ENCODE measurements at regions not wholly inside any gene's neighbourhood (a gene's known extent, or its start where the extent isn't known, plus 50 kb on each side); places are given as distances from the start of the nearest gene placed in this dataset.

GRCh38 chr3:187925326-187925725, 180.1 kb upstream of the BCL6 start:
- H3K4me3 ChIP-seq (ENCODE audit: low read length): no peak overlapping the region
- H3K27me3 ChIP-seq (ENCODE audit: insufficient read depth, low read length): no peaks in the 10 kb centered on the region
- no peaks in the 10 kb centered on the region for H3K36me3 ChIP-seq (ENCODE audit: insufficient read depth, low read depth, low read length)
- H3K9me3 ChIP-seq (ENCODE audit: insufficient read depth, low read depth, low read length): peaks cover 8% of the 10 kb centered on the region; the same call in 1 of the 2 replicates
- no peak overlapping the region for H3K9ac ChIP-seq (ENCODE audit: low read depth, low read length)
- no peaks in the 10 kb centered on the region for H3K4me1 ChIP-seq (ENCODE audit: insufficient read depth, low read length)
- H3K27ac ChIP-seq (ENCODE audit: low read length): no peak overlapping the region

- Histone ChIP-seq H3K27me3 (ENCODE audit: insufficient read depth, low read length) (no peaks in the 10 kb centered on the region), H3K9ac (ENCODE audit: low read depth, low read length) (no peak overlapping the region), H3K9me3 (ENCODE audit: insufficient read depth, low read depth, low read length) (peaks cover 8% of the 10 kb centered on the region; the same call in 1 of the 2 replicates), H3K36me3 (ENCODE audit: insufficient read depth, low read depth, low read length) (no peaks in the 10 kb centered on the region), H3K4me1 (ENCODE audit: insufficient read depth, low read length) (no peaks in the 10 kb centered on the region), H3K27ac (ENCODE audit: low read length) (no peak overlapping the region), H3K4me3 (ENCODE audit: low read length) (no peak overlapping the region)
Observed at GRCh38 chr3:187926620-187927019, 181.4 kb upstream of the BCL6 start.

DNA sequence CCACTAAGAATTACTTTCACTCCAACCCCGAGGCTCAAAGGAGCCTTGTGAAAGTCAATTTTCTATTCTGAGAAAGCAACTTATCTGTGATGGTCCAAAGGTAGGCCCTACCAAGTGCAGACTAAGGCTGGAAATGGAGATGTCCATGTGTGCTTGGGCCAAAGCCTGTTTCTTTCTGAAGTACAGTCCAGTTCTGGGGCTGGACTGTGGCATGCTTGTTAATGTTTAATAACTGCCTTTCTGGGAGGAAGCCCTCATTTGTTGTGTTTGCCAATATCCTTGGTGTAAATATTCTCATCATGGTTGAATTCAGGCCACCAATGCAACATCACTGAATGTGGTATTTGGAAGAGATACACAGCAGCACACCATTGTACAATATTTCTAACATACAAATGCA, 182.3 kb upstream of the BCL6 start:
- no peak overlapping the region for H3K4me3 ChIP-seq (ENCODE audit: low read length)
- H3K9ac ChIP-seq (ENCODE audit: low read depth, low read length): no peak overlapping the region
- no peaks in the 10 kb centered on the region for H3K4me1 ChIP-seq (ENCODE audit: insufficient read depth, low read length)
- no peaks in the 10 kb centered on the region for H3K36me3 ChIP-seq (ENCODE audit: insufficient read depth, low read depth, low read length)
- no peaks in the 10 kb centered on the region for H3K27me3 ChIP-seq (ENCODE audit: insufficient read depth, low read length)
- no peak overlapping the region for H3K27ac ChIP-seq (ENCODE audit: low read length)
- peaks cover 8% of the 10 kb centered on the region; the same call in 1 of the 2 replicates for H3K9me3 ChIP-seq (ENCODE audit: insufficient read depth, low read depth, low read length)

- no peaks in the 10 kb centered on the region for H3K4me1 ChIP-seq (ENCODE audit: insufficient read depth, low read length)
- no peak overlapping the region for H3K4me3 ChIP-seq (ENCODE audit: low read length)
- no peaks in the 10 kb centered on the region for H3K27me3 ChIP-seq (ENCODE audit: insufficient read depth, low read length)
- H3K9ac ChIP-seq (ENCODE audit: low read depth, low read length): no peak overlapping the region
- H3K36me3 ChIP-seq (ENCODE audit: insufficient read depth, low read depth, low read length): no peaks in the 10 kb centered on the region
- peaks cover 8% of the 10 kb centered on the region; the same call in 1 of the 2 replicates for H3K9me3 ChIP-seq (ENCODE audit: insufficient read depth, low read depth, low read length)
- no peak overlapping the region for H3K27ac ChIP-seq (ENCODE audit: low read length)
Observed at GRCh38 chr3:187929112-187929816, 184.0 kb upstream of the BCL6 start.

DNA sequence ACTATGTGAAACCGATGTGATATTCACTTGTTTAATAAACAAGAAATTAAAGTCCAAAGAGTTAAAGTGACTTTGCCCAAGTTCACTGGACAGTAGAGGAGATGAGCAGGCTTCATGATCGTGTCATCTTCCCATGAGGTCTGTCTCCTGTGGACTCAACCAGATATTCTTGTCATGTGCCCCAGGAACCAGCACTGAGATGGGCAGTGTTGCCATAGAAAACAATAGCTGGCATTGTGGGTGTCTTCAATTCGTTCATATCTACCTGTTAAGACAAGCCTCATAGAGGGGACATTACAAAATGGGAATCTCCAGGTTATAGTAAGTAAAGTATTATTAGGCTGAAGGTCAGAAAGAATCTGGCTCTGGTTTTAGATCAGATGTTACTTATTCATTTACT, 184.8 kb upstream of the BCL6 start:
- H3K36me3 ChIP-seq (ENCODE audit: insufficient read depth, low read depth, low read length): no peaks in the 10 kb centered on the region
- no peak overlapping the region for H3K27ac ChIP-seq (ENCODE audit: low read length)
- H3K9me3 ChIP-seq (ENCODE audit: insufficient read depth, low read depth, low read length): peaks cover 4% of the 10 kb centered on the region; the same call in 1 of the 2 replicates
- H3K4me3 ChIP-seq (ENCODE audit: low read length): no peak overlapping the region
- H3K27me3 ChIP-seq (ENCODE audit: insufficient read depth, low read length): no peaks in the 10 kb centered on the region
- no peaks in the 10 kb centered on the region for H3K4me1 ChIP-seq (ENCODE audit: insufficient read depth, low read length)
- no peak overlapping the region for H3K9ac ChIP-seq (ENCODE audit: low read depth, low read length)

GRCh38 chr3:187931101-187931500, 185.8 kb upstream of the BCL6 start:
- Histone ChIP-seq H3K27me3 (ENCODE audit: insufficient read depth, low read length) (no peaks in the 10 kb centered on the region), H3K27ac (ENCODE audit: low read length) (no peak overlapping the region)

DNA sequence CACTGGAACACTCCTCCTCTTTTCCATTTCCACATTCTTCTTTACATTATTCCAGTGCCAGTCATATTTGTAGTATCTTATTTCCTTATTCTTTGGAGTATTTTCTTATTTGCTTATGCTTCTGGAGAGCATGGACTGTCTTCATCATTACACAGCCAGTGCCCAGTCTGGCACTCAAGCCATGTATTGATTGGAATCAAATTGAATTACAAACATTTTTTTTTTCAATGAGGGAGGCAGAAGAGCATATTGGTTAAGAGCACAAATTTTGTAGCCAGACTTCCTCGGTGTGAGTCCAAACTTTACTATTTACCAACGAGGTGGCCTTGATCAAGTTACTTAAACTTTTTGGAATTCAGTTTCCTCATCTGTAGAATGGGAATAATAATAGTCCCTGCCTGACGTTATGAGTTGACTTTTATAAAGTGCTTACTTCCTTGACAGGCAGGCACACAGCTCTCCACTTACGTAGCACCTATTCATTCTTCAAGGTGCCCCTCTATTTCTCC, 186.6 kb upstream of the BCL6 start:
- Histone ChIP-seq H3K9ac (ENCODE audit: low read depth, low read length) (no peak overlapping the region), H3K36me3 (ENCODE audit: insufficient read depth, low read depth, low read length) (no peaks in the 10 kb centered on the region), H3K9me3 (ENCODE audit: insufficient read depth, low read depth, low read length) (no peaks in the 10 kb centered on the region), H3K27me3 (ENCODE audit: insufficient read depth, low read length) (no peaks in the 10 kb centered on the region), H3K4me3 (ENCODE audit: low read length) (no peak overlapping the region), H3K27ac (ENCODE audit: low read length) (no peak overlapping the region), H3K4me1 (ENCODE audit: insufficient read depth, low read length) (no peaks in the 10 kb centered on the region)

More at GRCh38 chr3:187931101-187931500, 185.8 kb upstream of the BCL6 start:
- H3K9me3 ChIP-seq (ENCODE audit: insufficient read depth, low read depth, low read length): no peaks in the 10 kb centered on the region
- H3K36me3 ChIP-seq (ENCODE audit: insufficient read depth, low read depth, low read length): no peaks in the 10 kb centered on the region
- H3K4me1 ChIP-seq (ENCODE audit: insufficient read depth, low read length): no peaks in the 10 kb centered on the region
- H3K4me3 ChIP-seq (ENCODE audit: low read length): no peak overlapping the region
- no peak overlapping the region for H3K9ac ChIP-seq (ENCODE audit: low read depth, low read length)

- no peak overlapping the region for H3K4me3 ChIP-seq (ENCODE audit: low read length)
- no peak overlapping the region for H3K27ac ChIP-seq (ENCODE audit: low read length)
- H3K4me1 ChIP-seq (ENCODE audit: insufficient read depth, low read length): no peaks in the 10 kb centered on the region
- no peak overlapping the region for H3K9ac ChIP-seq (ENCODE audit: low read depth, low read length)
- no peaks in the 10 kb centered on the region for H3K27me3 ChIP-seq (ENCODE audit: insufficient read depth, low read length)
- no peaks in the 10 kb centered on the region for H3K36me3 ChIP-seq (ENCODE audit: insufficient read depth, low read depth, low read length)
- no peaks in the 10 kb centered on the region for H3K9me3 ChIP-seq (ENCODE audit: insufficient read depth, low read depth, low read length)
Observed at GRCh38 chr3:187932530-187932929, 187.3 kb upstream of the BCL6 start.

DNA sequence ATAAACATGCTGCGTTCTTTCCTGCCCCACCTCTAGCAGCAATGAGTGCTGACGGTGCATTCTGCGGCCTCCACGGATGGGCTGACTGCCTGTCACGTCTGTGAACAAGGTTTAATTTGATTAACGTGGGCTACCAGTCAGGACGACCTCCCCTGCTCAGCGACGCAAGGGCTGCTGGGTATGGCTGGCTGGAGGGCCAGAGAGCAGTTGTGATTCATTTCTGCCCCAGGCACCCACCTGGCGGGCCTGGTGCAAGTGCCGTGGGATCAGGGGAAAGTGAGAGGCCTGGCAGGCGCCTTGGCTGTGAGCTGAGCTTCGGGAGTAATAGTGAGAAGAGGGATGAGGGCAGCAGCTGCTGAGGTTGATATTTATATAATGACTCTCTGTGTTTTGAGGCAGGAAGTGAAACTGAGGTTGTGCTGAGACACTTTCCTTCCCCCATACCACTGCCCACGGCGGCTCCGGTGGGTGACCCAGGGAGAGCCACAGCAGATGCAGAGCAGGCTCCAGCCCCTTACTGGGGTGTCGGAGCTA, 190.4 kb upstream of the BCL6 start:
- no peak overlapping the region for H3K9ac ChIP-seq (ENCODE audit: low read depth, low read length)
- H3K27me3 ChIP-seq (ENCODE audit: insufficient read depth, low read length): no peaks in the 10 kb centered on the region
- no peaks in the 10 kb centered on the region for H3K4me1 ChIP-seq (ENCODE audit: insufficient read depth, low read length)
- H3K27ac ChIP-seq (ENCODE audit: low read length): no peak overlapping the region
- H3K36me3 ChIP-seq (ENCODE audit: insufficient read depth, low read depth, low read length): no peaks in the 10 kb centered on the region
- H3K4me3 ChIP-seq (ENCODE audit: low read length): no peak overlapping the region
- no peaks in the 10 kb centered on the region for H3K9me3 ChIP-seq (ENCODE audit: insufficient read depth, low read depth, low read length)

- H3K4me3 ChIP-seq (ENCODE audit: low read length): no peak overlapping the region
- no peaks in the 10 kb centered on the region for H3K27me3 ChIP-seq (ENCODE audit: insufficient read depth, low read length)
- no peaks in the 10 kb centered on the region for H3K9me3 ChIP-seq (ENCODE audit: insufficient read depth, low read depth, low read length)
- no peak overlapping the region for H3K27ac ChIP-seq (ENCODE audit: low read length)
- no peak overlapping the region for H3K9ac ChIP-seq (ENCODE audit: low read depth, low read length)
- H3K36me3 ChIP-seq (ENCODE audit: insufficient read depth, low read depth, low read length): no peaks in the 10 kb centered on the region
- no peaks in the 10 kb centered on the region for H3K4me1 ChIP-seq (ENCODE audit: insufficient read depth, low read length)
Observed at GRCh38 chr3:187936676-187937075, 191.4 kb upstream of the BCL6 start.

DNA sequence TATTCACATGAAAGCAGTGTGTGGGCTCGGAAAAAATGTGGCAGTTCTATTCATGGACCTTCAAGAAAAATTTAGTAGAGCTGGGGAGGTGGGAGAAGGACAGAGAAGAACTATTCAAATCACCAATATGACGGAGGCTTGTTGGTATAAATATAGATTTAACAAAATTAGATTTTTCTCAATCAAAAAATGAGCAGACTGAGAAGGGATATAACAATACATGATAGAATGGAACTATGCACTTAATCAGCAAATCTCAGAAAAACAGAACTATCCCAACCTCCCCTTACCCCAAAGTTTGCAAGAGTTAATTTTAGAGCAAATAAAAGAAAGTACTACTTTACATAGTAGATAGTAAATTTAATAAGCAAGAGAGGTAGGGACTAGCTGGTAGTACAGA, 194.6 kb upstream of the BCL6 start:
- H3K9ac ChIP-seq (ENCODE audit: low read depth, low read length): no peak overlapping the region
- H3K27ac ChIP-seq (ENCODE audit: low read length): no peak overlapping the region
- H3K4me1 ChIP-seq (ENCODE audit: insufficient read depth, low read length): no peaks in the 10 kb centered on the region
- H3K4me3 ChIP-seq (ENCODE audit: low read length): no peak overlapping the region
- H3K27me3 ChIP-seq (ENCODE audit: insufficient read depth, low read length): no peaks in the 10 kb centered on the region
- H3K36me3 ChIP-seq (ENCODE audit: insufficient read depth, low read depth, low read length): no peaks in the 10 kb centered on the region
- no peaks in the 10 kb centered on the region for H3K9me3 ChIP-seq (ENCODE audit: insufficient read depth, low read depth, low read length)

DNA sequence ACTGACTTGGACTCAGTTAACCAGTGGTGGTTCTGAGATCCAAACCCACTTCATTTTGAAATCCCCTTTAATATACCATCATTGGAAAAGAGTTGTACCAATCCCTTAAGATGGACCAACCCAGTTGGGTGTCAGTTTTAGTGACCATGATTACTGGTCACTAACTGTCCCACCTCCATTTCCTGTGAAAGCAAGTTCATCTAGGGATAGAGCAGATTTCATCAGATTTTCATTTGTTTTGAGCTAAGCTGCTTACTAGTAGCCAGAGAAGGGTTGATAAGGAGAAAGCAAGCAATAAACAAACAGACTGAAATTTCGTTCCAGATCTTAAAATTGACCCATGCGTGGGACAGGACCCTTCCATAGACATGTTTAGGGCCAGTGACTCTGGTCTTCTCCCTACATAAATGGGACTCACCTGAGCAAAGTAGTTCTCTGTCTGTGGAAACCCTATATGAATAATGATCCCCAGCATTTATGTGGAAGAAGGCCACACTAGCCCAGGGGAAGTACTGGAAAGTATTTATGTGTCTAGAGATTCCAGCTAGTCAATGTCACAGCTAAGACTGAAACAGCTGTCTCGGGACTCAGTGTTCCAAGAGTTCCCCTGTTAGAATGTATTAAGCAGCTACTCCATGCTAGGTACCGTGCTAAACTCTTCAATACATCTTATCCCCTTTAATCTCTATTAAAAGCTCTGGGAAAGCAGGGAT, 196.0 kb upstream of the BCL6 start:
- H3K4me1 ChIP-seq (ENCODE audit: insufficient read depth, low read length): no peaks in the 10 kb centered on the region
- H3K9ac ChIP-seq (ENCODE audit: low read depth, low read length): no peak overlapping the region
- H3K36me3 ChIP-seq (ENCODE audit: insufficient read depth, low read depth, low read length): no peaks in the 10 kb centered on the region
- H3K4me3 ChIP-seq (ENCODE audit: low read length): no peak overlapping the region
- H3K27ac ChIP-seq (ENCODE audit: low read length): no peak overlapping the region
- no peaks in the 10 kb centered on the region for H3K9me3 ChIP-seq (ENCODE audit: insufficient read depth, low read depth, low read length)
- H3K27me3 ChIP-seq (ENCODE audit: insufficient read depth, low read length): no peaks in the 10 kb centered on the region
